Transverse colon (tissue), 4 donors: ENCODE measurements at regions not wholly inside any gene's neighbourhood (a gene's known extent, or its start where the extent isn't known, plus 50 kb on each side); places are given as distances from the start of the nearest gene placed in this dataset.

Experiments
- EP300 ChIP-seq: sonication (generic); formaldehyde crosslinking; IDR thresholded peaks from one replicate; pipeline ENCODE4 v1.6.1; 2017; ENCODE audit warnings: antibody characterized with exemption, low read depth
- POLR2A ChIP-seq: fragments of 450-650 bp; IDR thresholded peaks from one replicate; pipeline ENCODE4 v1.6.1; 2016; ENCODE audit warnings: antibody characterized with exemption, mild to moderate bottlenecking, moderate library complexity
- POLR2AphosphoS5 ChIP-seq, 3 donors: sonication (generic); formaldehyde crosslinking; IDR thresholded peaks; one replicate each; pipeline ENCODE4 v1.6.1; 2016; ENCODE audit warnings: antibody characterized with exemption in 3 of 3
- TF ChIP-seq, protein P1 (sequence below), 5 experiments: fragments of 200-600 bp in 3 of 5; fragments of 450-650 bp in 2 of 5; sonication (generic) in 3 of 5; IDR thresholded peaks; 1 replicate in 2 of 5; 2 replicates in 3 of 5; pipeline ENCODE4 v1.5.1; 2016 to 2017; ENCODE audit warnings: antibody characterized with exemption in 5 of 5, inconsistent platforms in 3 of 5, mild to moderate bottlenecking in 2 of 5, moderate library complexity in 1 of 5

- TF ChIP-seq POLR2A (no peak), EP300 (no peak), POLR2AphosphoS5 (IDR thresholded peaks at IDR 0.05) (no peak)
- TF ChIP-seq, protein P1, sequence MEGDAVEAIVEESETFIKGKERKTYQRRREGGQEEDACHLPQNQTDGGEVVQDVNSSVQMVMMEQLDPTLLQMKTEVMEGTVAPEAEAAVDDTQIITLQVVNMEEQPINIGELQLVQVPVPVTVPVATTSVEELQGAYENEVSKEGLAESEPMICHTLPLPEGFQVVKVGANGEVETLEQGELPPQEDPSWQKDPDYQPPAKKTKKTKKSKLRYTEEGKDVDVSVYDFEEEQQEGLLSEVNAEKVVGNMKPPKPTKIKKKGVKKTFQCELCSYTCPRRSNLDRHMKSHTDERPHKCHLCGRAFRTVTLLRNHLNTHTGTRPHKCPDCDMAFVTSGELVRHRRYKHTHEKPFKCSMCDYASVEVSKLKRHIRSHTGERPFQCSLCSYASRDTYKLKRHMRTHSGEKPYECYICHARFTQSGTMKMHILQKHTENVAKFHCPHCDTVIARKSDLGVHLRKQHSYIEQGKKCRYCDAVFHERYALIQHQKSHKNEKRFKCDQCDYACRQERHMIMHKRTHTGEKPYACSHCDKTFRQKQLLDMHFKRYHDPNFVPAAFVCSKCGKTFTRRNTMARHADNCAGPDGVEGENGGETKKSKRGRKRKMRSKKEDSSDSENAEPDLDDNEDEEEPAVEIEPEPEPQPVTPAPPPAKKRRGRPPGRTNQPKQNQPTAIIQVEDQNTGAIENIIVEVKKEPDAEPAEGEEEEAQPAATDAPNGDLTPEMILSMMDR (IDR thresholded peaks at IDR 0.05): no peak
Observed at GRCh38 chr6:91681296-91681695, 1094.4 kb upstream of the MAP3K7 start.
